DMS 273 (cell line): ENCODE measurements at regions not wholly inside any gene's neighbourhood (a gene's known extent, or its start where the extent isn't known, plus 50 kb on each side); places are given as distances from the start of the nearest gene placed in this dataset.

ENCODE experiments used
- DNase-seq: peaks from one replicate; lab custom pipeline; 2025; ENCODE audit not compliant: unreplicated experiment; lab: John Stamatoyannopoulos, UW

GRCh38 chr18:4858379-4859127 lies 338.5 kb downstream of the AKAIN1 start:
- DNase-seq, result no peak

- no peak for DNase-seq
These were observed 342.4 kb downstream of the AKAIN1 start for GRCh38 chr18:4854671-4855070.

- peak; percentile 36 for DNase-seq
These were observed 345.6 kb downstream of the AKAIN1 start for GRCh38 chr18:4851301-4851976.

- peak; percentile 86 for DNase-seq
These were observed 350.0 kb downstream of the AKAIN1 start for GRCh38 chr18:4847056-4847455.

- DNase-seq, result no peak
These were observed 352.7 kb downstream of the AKAIN1 start for GRCh38 chr18:4844320-4844719.

DNA sequence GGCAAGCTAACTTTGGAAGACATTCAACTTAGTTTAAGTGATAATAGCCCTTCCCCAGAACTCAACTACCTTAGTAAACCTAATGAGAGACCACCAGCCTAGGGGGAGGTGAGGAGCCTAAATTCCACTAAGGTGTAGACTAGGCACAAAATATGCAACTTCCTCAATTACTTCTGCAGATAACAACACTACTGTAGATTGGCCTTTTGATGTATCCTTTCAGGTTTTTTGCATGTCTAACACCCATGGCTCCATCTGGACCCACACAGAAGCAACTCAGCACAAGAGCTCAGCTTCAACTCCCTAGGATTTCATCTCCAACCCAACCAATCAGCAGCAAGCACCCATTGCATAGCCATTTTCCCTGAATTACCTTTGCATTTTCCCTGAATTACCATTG lies 353.3 kb downstream of the AKAIN1 start:
- DNase-seq, result no peak

GRCh38 chr18:4842751-4843150 lies 354.3 kb downstream of the AKAIN1 start:
- peak; percentile 31 for DNase-seq

GRCh38 chr18:4842287-4842686 lies 354.8 kb downstream of the AKAIN1 start:
- no peak for DNase-seq

DNA sequence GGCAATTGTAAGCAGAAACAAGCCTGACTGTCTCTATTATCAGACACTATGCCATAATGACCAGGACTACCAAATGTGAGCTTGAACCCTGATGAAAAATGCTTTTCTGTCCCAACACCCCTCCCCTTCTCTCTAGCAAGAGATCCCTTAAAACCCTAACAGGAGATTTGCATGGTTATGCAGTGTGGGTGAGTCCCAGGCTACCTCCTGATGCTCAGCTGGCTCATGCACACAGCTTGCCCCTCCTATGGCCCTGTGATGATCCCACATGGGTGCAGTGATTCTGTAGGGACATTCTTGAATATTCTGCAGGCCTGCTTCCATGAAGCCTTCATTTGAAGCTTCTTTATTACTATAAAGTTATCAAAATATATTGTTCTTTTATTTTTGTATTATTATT lies 357.4 kb downstream of the AKAIN1 start:
- DNase-seq, result no peak

DNA sequence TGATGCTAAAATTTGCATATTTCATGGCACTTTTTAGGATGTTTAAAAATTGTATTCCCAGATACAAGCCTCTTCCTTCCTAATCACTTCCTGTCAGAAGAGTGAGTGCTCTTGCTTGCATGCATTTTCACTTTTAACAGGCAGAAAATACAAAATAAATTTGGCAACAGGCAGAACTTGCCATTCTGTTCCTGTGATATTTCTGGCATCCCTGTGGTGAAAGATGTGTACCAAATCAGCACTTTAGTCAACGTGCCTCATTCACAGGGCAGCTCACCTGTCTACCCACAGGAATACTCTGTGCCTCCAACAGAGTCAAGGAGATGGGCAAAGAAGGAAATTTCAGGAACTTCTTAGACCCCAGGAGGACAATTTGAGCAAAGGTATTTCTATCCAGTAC lies 360.9 kb downstream of the AKAIN1 start:
- DNase-seq, result no peak

DNA sequence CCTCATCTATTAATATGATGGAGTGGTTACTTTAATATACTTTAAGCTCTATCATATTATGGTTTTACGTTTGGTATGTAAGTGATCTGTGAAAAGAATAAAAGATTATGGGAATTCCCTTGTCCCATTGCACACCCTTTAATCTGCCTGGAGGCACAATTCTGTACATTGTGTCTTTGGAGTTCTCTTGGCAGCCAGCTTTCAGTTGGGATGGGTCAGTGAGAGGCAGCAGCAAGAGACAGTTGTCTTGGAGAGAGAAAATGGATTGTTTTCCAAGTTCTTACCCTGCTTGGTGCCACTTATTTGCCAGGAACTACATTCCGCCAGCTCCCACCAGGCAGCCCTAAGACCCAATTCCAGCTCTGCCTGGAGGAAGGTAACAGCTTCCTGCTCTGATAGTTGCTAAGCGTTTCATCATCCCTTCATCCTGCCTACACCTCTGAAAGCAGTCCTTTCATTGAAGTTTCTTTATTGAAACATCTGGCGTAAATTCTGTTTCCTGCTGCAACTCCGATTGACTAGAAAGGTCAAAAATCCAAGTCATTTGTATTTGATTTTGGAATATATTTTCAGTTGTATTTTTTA lies 365.2 kb downstream of the AKAIN1 start:
- DNase-seq, result peak; percentile 11

GRCh38 chr18:4831127-4831526 lies 365.9 kb downstream of the AKAIN1 start:
- DNase-seq, result no peak

DNA sequence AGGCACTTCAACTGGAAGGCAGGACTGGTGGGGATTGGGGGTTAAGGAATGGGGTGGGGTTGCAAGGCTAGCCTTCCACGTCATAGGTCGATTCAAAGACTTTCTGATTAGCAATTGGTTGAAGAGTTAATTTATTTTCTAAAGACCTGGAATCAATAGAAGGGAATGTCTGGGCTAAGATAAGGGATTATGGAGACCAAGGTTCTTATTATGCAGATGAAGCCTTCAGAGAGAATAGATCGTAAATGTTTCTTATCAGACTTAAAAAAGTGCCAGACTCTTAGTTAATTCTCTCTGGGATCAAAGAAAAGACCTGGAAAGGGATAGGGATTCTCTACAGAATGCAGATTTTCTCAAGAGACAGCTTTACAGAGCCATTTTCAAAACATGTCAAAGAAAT lies 368.0 kb upstream of the DLGAP1 start:
- DNase-seq, result no peak

- DNase-seq, result no peak
These were observed 366.7 kb upstream of the DLGAP1 start for GRCh38 chr18:4821801-4822200.

- DNase-seq, result no peak
These were observed 362.6 kb upstream of the DLGAP1 start for GRCh38 chr18:4817665-4818064.

GRCh38 chr18:4813708-4814107 lies 358.6 kb upstream of the DLGAP1 start:
- DNase-seq, result no peak

DNA sequence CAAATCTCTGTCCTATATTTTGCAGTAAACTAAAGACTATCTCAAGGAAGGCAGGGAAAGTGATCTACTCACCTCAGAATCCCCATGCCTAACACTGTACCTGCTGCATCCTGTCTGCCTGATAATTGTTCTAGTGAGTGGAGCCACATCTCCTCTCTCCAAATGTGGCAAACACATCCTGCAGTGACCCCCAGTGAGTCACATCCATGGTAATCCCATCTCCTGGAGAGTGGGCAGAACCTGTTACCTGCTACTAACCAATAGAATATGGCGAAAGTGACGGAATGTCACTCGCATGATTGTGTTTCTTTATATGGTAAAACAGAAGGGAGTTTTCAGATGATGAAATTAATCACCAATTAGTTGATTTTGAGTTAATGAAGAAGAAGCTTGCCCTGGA lies 353.8 kb upstream of the DLGAP1 start:
- DNase-seq, result no peak

DNA sequence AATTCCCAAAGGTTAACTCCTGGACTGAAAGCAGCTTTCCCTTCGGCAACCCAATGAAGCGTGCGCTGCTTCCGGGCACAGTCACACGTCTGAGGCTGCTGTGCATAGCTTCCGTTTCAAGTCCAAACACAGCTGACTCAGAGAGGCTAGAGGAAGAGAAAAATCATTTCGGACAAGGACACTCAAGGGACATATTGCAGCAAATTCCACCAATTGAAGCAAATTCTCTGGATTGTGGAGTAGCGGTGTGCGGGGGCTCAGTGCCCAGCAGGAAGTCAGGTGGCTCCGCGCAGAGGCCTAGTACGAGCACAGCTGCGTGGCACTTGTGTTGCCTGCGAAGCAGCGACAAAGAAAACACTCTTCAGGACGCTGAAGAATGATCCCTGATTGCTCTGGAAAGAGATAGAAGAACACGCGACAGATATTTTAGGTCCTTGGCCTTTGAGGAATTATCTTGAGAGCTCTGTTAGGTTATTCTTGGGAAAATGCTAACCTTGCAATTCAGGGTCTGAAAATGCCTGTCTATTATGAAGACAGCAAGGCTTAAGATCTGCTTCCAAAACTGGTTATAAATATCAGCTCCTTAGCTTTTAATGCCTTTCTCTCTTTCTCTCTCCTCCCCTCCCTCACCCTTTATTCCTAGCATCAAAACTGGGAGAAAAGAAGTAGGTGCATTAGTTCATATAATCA lies 352.6 kb upstream of the DLGAP1 start:
- no peak for DNase-seq

DNA sequence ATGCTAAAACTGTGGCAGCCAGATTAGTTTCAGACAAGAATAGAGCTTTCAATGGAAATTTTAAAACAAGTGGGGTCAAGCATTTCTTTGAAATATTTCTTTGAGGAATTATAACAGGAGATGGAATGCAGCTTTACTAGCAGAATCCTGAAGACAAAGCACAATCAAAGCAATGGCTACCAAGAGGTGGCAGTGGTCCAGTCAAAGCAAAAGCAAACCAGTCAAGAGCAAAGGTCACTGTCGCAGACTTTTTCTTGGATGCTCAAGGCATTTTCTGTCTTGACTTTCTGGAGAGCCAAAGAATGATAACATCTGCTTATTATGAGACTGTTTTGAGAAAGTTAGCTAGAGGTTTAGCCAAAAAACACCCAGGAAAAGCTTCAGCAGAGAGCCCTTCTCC lies 351.2 kb upstream of the DLGAP1 start:
- DNase-seq, result no peak

DNA sequence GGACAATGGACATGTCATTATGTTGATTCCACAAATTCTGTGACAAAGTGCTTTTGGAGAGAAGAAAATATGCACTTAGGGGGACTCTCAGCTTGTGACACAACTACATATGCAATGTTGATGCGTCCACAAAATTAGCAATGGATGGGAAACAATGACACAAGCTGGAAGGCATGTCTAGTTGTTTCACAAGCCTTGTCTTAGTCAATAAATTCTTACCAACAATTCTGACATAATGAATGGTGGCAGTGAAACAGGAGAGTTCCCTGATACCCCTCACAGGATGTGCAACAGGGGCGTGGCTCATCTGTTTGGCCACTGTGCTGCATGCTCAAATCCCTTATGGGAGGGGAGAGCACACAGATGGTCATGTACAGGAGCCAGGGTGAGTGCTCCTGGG lies 347.2 kb upstream of the DLGAP1 start:
- DNase-seq, result no peak

DNA sequence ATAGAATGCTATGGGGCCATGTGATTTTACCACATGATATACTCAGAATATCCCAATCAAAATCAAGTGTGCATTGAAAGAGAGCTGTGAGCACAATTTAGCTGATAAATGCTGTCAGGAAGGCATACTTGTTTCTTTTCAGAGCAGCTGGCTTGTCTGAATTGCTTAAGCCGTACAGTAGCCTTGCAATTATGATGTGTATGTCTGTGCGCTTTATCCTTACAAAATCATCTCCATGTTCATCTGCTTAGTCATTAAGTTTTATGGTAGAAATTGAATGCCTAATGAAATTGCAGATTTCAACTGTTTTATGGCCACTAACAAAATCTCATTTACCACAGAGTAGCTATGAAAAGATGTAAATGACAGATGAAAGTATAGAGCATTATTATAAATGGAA lies 346.0 kb upstream of the DLGAP1 start:
- no peak for DNase-seq
